Activated CD4-positive, alpha-beta memory T cell treated with anti-CD3 and anti-CD28 coated beads, Interleukin-2, amount 10 ng/mL, durations not matched to agents 7 days and 5 days (primary cell): ENCODE measurements at regions not wholly inside any gene's neighbourhood (a gene's known extent, or its start where the extent isn't known, plus 50 kb on each side); places are given as distances from the start of the nearest gene placed in this dataset.

ENCODE experiments used
- CTCF ChIA-PET: fragments of 350-600 bp; sonication (Branson Sonifier 250); formaldehyde crosslinking; loops from one replicate; lab custom pipeline; 2021; ENCODE audit warnings: antibody characterized with exemption, inconsistent platforms; lab: Charles Lee
- POLR2A ChIA-PET: fragments of 350-600 bp; sonication (Branson Sonifier 250); formaldehyde crosslinking; loops from one replicate; lab custom pipeline; 2021; ENCODE audit warnings: antibody characterized with exemption; lab: Charles Lee
- DNase-seq: peaks from one replicate; pipeline ENCODE4 v3.0.0-alpha.2; 2020
- H3K27ac Mint-ChIP-seq: one replicate; pipeline ENCODE4 v1.8.0; 2021; ENCODE audit warnings: mild to moderate bottlenecking, mixed read lengths
- H3K27me3 Mint-ChIP-seq: one replicate; pipeline ENCODE4 v1.8.0; 2021; ENCODE audit warnings: mixed read lengths
- H3K36me3 Mint-ChIP-seq: one replicate; pipeline ENCODE4 v1.8.0; 2021; ENCODE audit warnings: low read depth, mixed read lengths
- H3K4me1 Mint-ChIP-seq: one replicate; pipeline ENCODE4 v1.8.0; 2021; ENCODE audit warnings: mixed read lengths
- H3K4me3 Mint-ChIP-seq: one replicate; pipeline ENCODE4 v1.8.0; 2021; ENCODE audit warnings: mild to moderate bottlenecking, mixed read lengths
- H3K9me3 Mint-ChIP-seq: one replicate; pipeline ENCODE4 v1.8.0; 2021; ENCODE audit warnings: mixed read lengths

- Mint-ChIP-seq H3K4me3 (no peak overlapping the region), H3K4me1 (no peaks in the 10 kb centered on the region), H3K36me3 (no peaks in the 10 kb centered on the region), H3K27me3 (no peaks in the 10 kb centered on the region), H3K27ac (no peak overlapping the region), H3K9me3 (peaks cover 6% of the 10 kb centered on the region)
- ChIA-PET CTCF (no interaction called here), POLR2A (no interaction called here)
- no peak for DNase-seq
Observed at GRCh38 chr20:60529149-60529548, 570.9 kb downstream of the CDH26 start.

- ChIA-PET POLR2A (interaction anchor here (0.6 kb wide), 1 partner anchor 31 kb away, joined by 3 read pairs; no protein-coding TSS in a partner anchor), CTCF (no interaction called here)
- Mint-ChIP-seq H3K36me3 (no peaks in the 10 kb centered on the region), H3K9me3 (no peaks in the 10 kb centered on the region), H3K4me1 (no peaks in the 10 kb centered on the region), H3K27ac (no peak overlapping the region), H3K4me3 (no peak overlapping the region), H3K27me3 (peaks cover 3% of the 10 kb centered on the region)
- DNase-seq: no peak
Observed at GRCh38 chr20:60535211-60535610, 577.0 kb downstream of the CDH26 start.

- Mint-ChIP-seq H3K4me3 (no peak overlapping the region), H3K9me3 (no peaks in the 10 kb centered on the region), H3K27me3 (no peaks in the 10 kb centered on the region), H3K36me3 (no peaks in the 10 kb centered on the region), H3K27ac (no peak overlapping the region), H3K4me1 (no peaks in the 10 kb centered on the region)
- no peak for DNase-seq
- POLR2A ChIA-PET: no interaction called here
- CTCF ChIA-PET: no interaction called here
Observed at GRCh38 chr20:60540591-60540990, 582.4 kb downstream of the CDH26 start.

- Mint-ChIP-seq H3K4me3 (no peak overlapping the region), H3K36me3 (no peaks in the 10 kb centered on the region), H3K27ac (no peak overlapping the region), H3K4me1 (no peaks in the 10 kb centered on the region), H3K9me3 (no peaks in the 10 kb centered on the region), H3K27me3 (no peaks in the 10 kb centered on the region)
- POLR2A ChIA-PET: no interaction called here
- CTCF ChIA-PET: no interaction called here
- no peak for DNase-seq
Observed at GRCh38 chr20:60541991-60542390, 583.8 kb downstream of the CDH26 start.

- ChIA-PET CTCF (no interaction called here), POLR2A (no interaction called here)
- no peaks in the 10 kb centered on the region for H3K36me3 Mint-ChIP-seq
- H3K27ac Mint-ChIP-seq: no peak overlapping the region
- DNase-seq: no peak
- no peaks in the 10 kb centered on the region for H3K4me1 Mint-ChIP-seq
- no peaks in the 10 kb centered on the region for H3K9me3 Mint-ChIP-seq
- no peak overlapping the region for H3K4me3 Mint-ChIP-seq
- peaks cover 2% of the 10 kb centered on the region for H3K27me3 Mint-ChIP-seq
Observed at GRCh38 chr20:60543598-60543997, 585.4 kb downstream of the CDH26 start.

GRCh38 chr20:60553095-60553494, 594.9 kb downstream of the CDH26 start:
- CTCF ChIA-PET: no interaction called here
- no peak overlapping the region for H3K4me3 Mint-ChIP-seq
- no peaks in the 10 kb centered on the region for H3K36me3 Mint-ChIP-seq
- H3K27me3 Mint-ChIP-seq: peaks cover 2% of the 10 kb centered on the region
- no peaks in the 10 kb centered on the region for H3K4me1 Mint-ChIP-seq
- DNase-seq: no peak
- H3K9me3 Mint-ChIP-seq: no peaks in the 10 kb centered on the region
- POLR2A ChIA-PET: no interaction called here
- H3K27ac Mint-ChIP-seq: no peak overlapping the region

- Mint-ChIP-seq H3K4me3 (no peak overlapping the region), H3K27ac (no peak overlapping the region), H3K9me3 (no peaks in the 10 kb centered on the region), H3K4me1 (no peaks in the 10 kb centered on the region), H3K36me3 (no peaks in the 10 kb centered on the region), H3K27me3 (no peaks in the 10 kb centered on the region)
- DNase-seq: no peak
- ChIA-PET CTCF (no interaction called here), POLR2A (no interaction called here)
Observed at GRCh38 chr20:60558486-60558885, 600.3 kb downstream of the CDH26 start.

- H3K27me3 Mint-ChIP-seq: no peaks in the 10 kb centered on the region
- H3K27ac Mint-ChIP-seq: no peak overlapping the region
- H3K9me3 Mint-ChIP-seq: no peaks in the 10 kb centered on the region
- POLR2A ChIA-PET: no interaction called here
- CTCF ChIA-PET: no interaction called here
- no peak for DNase-seq
- H3K4me3 Mint-ChIP-seq: no peak overlapping the region
- H3K36me3 Mint-ChIP-seq: no peaks in the 10 kb centered on the region
- no peaks in the 10 kb centered on the region for H3K4me1 Mint-ChIP-seq
Observed at GRCh38 chr20:60559462-60559861, 601.2 kb downstream of the CDH26 start.

- Mint-ChIP-seq H3K9me3 (no peaks in the 10 kb centered on the region), H3K4me1 (no peaks in the 10 kb centered on the region), H3K27ac (no peak overlapping the region), H3K36me3 (no peaks in the 10 kb centered on the region), H3K27me3 (no peaks in the 10 kb centered on the region), H3K4me3 (no peak overlapping the region)
- CTCF ChIA-PET: no interaction called here
- POLR2A ChIA-PET: no interaction called here
- DNase-seq: no peak
Observed at GRCh38 chr20:60561052-60561451, 602.8 kb downstream of the CDH26 start.

- Mint-ChIP-seq H3K27ac (no peak overlapping the region), H3K27me3 (no peaks in the 10 kb centered on the region), H3K36me3 (no peaks in the 10 kb centered on the region), H3K4me1 (no peaks in the 10 kb centered on the region), H3K9me3 (no peaks in the 10 kb centered on the region), H3K4me3 (no peak overlapping the region)
- CTCF ChIA-PET: no interaction called here
- POLR2A ChIA-PET: no interaction called here
- no peak for DNase-seq
Observed at GRCh38 chr20:60565083-60565482, 606.9 kb downstream of the CDH26 start.

- POLR2A ChIA-PET: no interaction called here
- DNase-seq: no peak
- H3K27me3 Mint-ChIP-seq: no peaks in the 10 kb centered on the region
- no peak overlapping the region for H3K27ac Mint-ChIP-seq
- no peaks in the 10 kb centered on the region for H3K4me1 Mint-ChIP-seq
- H3K4me3 Mint-ChIP-seq: no peak overlapping the region
- H3K36me3 Mint-ChIP-seq: no peaks in the 10 kb centered on the region
- H3K9me3 Mint-ChIP-seq: no peaks in the 10 kb centered on the region
- CTCF ChIA-PET: no interaction called here
Observed at GRCh38 chr20:60565551-60565950, 607.3 kb downstream of the CDH26 start.

GRCh38 chr20:60569116-60569515, 610.9 kb downstream of the CDH26 start:
- ChIA-PET POLR2A (no interaction called here), CTCF (no interaction called here)
- Mint-ChIP-seq H3K4me3 (no peak overlapping the region), H3K27me3 (no peaks in the 10 kb centered on the region), H3K27ac (no peak overlapping the region), H3K9me3 (no peaks in the 10 kb centered on the region), H3K4me1 (no peaks in the 10 kb centered on the region), H3K36me3 (no peaks in the 10 kb centered on the region)
- DNase-seq: no peak

GRCh38 chr20:60570481-60571277, 612.5 kb downstream of the CDH26 start:
- Mint-ChIP-seq H3K9me3 (no peaks in the 10 kb centered on the region), H3K27me3 (no peaks in the 10 kb centered on the region), H3K4me3 (no peak overlapping the region), H3K4me1 (no peaks in the 10 kb centered on the region), H3K36me3 (no peaks in the 10 kb centered on the region), H3K27ac (no peak overlapping the region)
- DNase-seq: no peak
- CTCF ChIA-PET: no interaction called here
- POLR2A ChIA-PET: no interaction called here

GRCh38 chr20:60573003-60573680, 614.9 kb downstream of the CDH26 start:
- Mint-ChIP-seq H3K27me3 (no peaks in the 10 kb centered on the region), H3K36me3 (no peaks in the 10 kb centered on the region)
- POLR2A ChIA-PET: no interaction called here

More at GRCh38 chr20:60573003-60573680, 614.9 kb downstream of the CDH26 start:
- H3K4me1 Mint-ChIP-seq: no peaks in the 10 kb centered on the region
- no peak overlapping the region for H3K4me3 Mint-ChIP-seq
- DNase-seq: no peak
- no peak overlapping the region for H3K27ac Mint-ChIP-seq
- H3K9me3 Mint-ChIP-seq: no peaks in the 10 kb centered on the region
- CTCF ChIA-PET: no interaction called here
